ENCODE measurements at regions not wholly inside any gene's neighbourhood (a gene's known extent, or its start where the extent isn't known, plus 50 kb on each side); places are given as distances from the start of the nearest gene placed in this dataset.

DNA sequence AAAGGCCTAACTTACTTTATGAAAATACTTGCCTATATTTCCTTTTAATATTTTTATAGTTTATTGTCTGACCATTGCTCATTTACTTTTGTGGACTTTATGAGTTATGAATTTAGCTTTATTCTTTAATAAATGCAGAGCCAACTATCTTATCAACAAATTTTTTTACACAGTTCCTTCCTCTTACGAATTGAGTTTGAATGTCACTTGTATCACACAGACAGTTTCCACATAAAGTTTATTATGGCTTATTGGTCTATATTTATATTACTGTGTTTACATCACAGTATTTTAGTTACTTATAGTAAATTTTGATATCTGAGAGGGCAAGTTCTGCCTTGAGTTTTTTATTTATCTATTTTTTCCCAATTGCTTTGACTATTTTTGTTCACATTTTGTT is 450.6 kb downstream of the C4orf33 start:
- WGBS, 2 donors = 39 to 47% methylated on average over 1 of the region's 1 CpG
- TF ChIP-seq, protein P1, sequence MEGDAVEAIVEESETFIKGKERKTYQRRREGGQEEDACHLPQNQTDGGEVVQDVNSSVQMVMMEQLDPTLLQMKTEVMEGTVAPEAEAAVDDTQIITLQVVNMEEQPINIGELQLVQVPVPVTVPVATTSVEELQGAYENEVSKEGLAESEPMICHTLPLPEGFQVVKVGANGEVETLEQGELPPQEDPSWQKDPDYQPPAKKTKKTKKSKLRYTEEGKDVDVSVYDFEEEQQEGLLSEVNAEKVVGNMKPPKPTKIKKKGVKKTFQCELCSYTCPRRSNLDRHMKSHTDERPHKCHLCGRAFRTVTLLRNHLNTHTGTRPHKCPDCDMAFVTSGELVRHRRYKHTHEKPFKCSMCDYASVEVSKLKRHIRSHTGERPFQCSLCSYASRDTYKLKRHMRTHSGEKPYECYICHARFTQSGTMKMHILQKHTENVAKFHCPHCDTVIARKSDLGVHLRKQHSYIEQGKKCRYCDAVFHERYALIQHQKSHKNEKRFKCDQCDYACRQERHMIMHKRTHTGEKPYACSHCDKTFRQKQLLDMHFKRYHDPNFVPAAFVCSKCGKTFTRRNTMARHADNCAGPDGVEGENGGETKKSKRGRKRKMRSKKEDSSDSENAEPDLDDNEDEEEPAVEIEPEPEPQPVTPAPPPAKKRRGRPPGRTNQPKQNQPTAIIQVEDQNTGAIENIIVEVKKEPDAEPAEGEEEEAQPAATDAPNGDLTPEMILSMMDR (IDR thresholded peaks at IDR 0.05; ENCODE audit: control extremely low read depth, extremely low read depth) = no peak
- H3K9ac ChIP-seq (ENCODE audit: insufficient read depth in 1 of 2, low read length in 2 of 2) = no peak overlapping the region
- no peaks in the 10 kb centered on the region for H3K27me3 ChIP-seq (ENCODE audit: control insufficient read depth in 3 of 3, insufficient read depth in 3 of 3, low read length in 2 of 3)
- peaks cover 0 to 7% (median 0%) of the 10 kb centered on the region in 5 donors for H3K4me1 ChIP-seq (ENCODE audit: control insufficient read depth in 5 of 5, insufficient read depth in 5 of 5, low read length in 5 of 5)
- DNase-seq = no peak
- ATAC-seq (ENCODE audit: insufficient read depth, low FRiP score) = no peak
- H3K9me3 ChIP-seq (ENCODE audit: control insufficient read depth in 4 of 4, insufficient read depth in 3 of 4, low read length in 3 of 4) = no peaks in the 10 kb centered on the region
- no peaks in the 10 kb centered on the region for H3K36me3 ChIP-seq (ENCODE audit: control insufficient read depth in 4 of 4, insufficient read depth in 4 of 4, low read length in 4 of 4)
- no peak overlapping the region for H3K27ac ChIP-seq (ENCODE audit: low read depth in 1 of 2, low read length in 1 of 2)
- H3K4me3 ChIP-seq = no peak overlapping the region

DNA sequence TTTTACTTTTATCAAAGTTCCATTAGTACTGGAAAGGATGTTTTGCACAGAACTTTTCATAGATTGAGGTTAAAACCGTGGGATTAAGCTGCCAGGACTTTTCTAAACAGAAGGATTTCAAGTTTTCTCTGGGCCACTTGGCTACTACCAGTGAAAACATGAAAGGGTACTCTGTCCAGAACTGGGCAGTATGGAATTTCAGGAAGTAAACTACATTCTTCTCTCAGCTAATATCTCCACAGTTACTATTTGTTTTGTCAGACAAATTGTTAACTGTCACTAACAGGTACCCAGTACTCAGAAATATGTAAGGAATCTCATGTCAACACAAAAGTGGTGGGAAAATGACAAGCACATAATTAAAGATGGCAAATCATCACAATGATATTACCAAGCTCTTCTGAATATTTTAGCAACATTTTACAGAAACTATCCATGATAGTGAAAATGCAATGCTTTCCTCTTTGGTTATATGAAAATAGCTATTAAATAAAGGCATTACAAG is 454.4 kb downstream of the C4orf33 start:
- no peaks in the 10 kb centered on the region for H3K9me3 ChIP-seq (ENCODE audit: control insufficient read depth in 4 of 4, insufficient read depth in 3 of 4, low read length in 3 of 4)
- 23% methylated on average over 1 of the region's 1 CpG for WGBS, 2 donors

DNA sequence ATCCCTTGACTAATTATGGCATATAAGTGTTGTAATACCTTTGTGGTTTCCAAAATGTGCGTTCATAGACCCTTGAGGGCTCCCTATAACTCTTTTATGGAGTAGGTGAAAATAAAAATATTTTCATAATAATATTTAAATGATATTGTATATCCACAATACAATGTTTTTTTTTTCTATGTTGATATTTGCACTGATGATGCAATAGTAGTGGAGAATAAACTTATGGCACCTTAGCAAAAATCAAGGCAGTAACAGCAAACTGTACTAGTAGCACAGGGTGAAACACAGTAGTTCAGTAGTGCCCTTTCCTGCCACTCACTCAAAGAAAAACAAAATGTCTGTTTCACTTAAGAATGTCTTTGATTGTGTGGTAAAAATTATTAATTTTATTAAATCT is 465.3 kb downstream of the C4orf33 start:
- 28 to 38% methylated on average over 1 of the region's 1 CpG for WGBS, 2 donors
- Histone ChIP-seq H3K4me3 (no peak overlapping the region), H3K27ac (ENCODE audit: low read depth in 1 of 2, low read length in 1 of 2) (no peak overlapping the region), H3K4me1 (ENCODE audit: control insufficient read depth in 5 of 5, insufficient read depth in 5 of 5, low read length in 5 of 5) (no peaks in the 10 kb centered on the region), H3K36me3 (ENCODE audit: control insufficient read depth in 4 of 4, insufficient read depth in 4 of 4, low read length in 4 of 4) (no peaks in the 10 kb centered on the region), H3K9ac (ENCODE audit: insufficient read depth in 1 of 2, low read length in 2 of 2) (no peak overlapping the region), H3K9me3 (ENCODE audit: control insufficient read depth in 4 of 4, insufficient read depth in 3 of 4, low read length in 3 of 4) (no peaks in the 10 kb centered on the region), H3K27me3 (ENCODE audit: control insufficient read depth in 3 of 3, insufficient read depth in 3 of 3, low read length in 2 of 3) (no peaks in the 10 kb centered on the region)
- no peak for DNase-seq
- TF ChIP-seq, protein P1 (IDR thresholded peaks at IDR 0.05; ENCODE audit: control extremely low read depth, extremely low read depth) = no peak
- no peak for ATAC-seq (ENCODE audit: insufficient read depth, low FRiP score)

More for the DNA sequence above, 454.4 kb downstream of the C4orf33 start:
- no peaks in the 10 kb centered on the region for H3K36me3 ChIP-seq (ENCODE audit: control insufficient read depth in 4 of 4, insufficient read depth in 4 of 4, low read length in 4 of 4)
- ATAC-seq (ENCODE audit: insufficient read depth, low FRiP score) (no peak), DNase-seq (no peak)
- no peak overlapping the region for H3K4me3 ChIP-seq
- no peak overlapping the region for H3K9ac ChIP-seq (ENCODE audit: insufficient read depth in 1 of 2, low read length in 2 of 2)
- TF ChIP-seq, protein P1 (IDR thresholded peaks at IDR 0.05; ENCODE audit: control extremely low read depth, extremely low read depth) = no peak
- H3K4me1 ChIP-seq (ENCODE audit: control insufficient read depth in 5 of 5, insufficient read depth in 5 of 5, low read length in 5 of 5) = peaks cover 0 to 7% (median 0%) of the 10 kb centered on the region in 5 donors
- H3K27ac ChIP-seq (ENCODE audit: low read depth in 1 of 2, low read length in 1 of 2) = no peak overlapping the region
- H3K27me3 ChIP-seq (ENCODE audit: control insufficient read depth in 3 of 3, insufficient read depth in 3 of 3, low read length in 2 of 3) = no peaks in the 10 kb centered on the region

All from lung (tissue), 11 donors.